Fibroblast of the aortic adventitia (primary cell): ENCODE measurements at regions not wholly inside any gene's neighbourhood (a gene's known extent, or its start where the extent isn't known, plus 50 kb on each side); places are given as distances from the start of the nearest gene placed in this dataset.

Experiments used
- DNase-seq: peaks from one replicate; pipeline ENCODE4 v3.0.0-alpha.2; 2010; ENCODE audit warnings: low read depth
- H3K4me3 ChIP-seq: 2 replicates; pipeline ENCODE4 v1.5.1; 2011; ENCODE audit warnings: low read depth, mild to moderate bottlenecking, control low read depth, low read length, moderate library complexity
- CTCF ChIP-seq: IDR thresholded peaks from 2 replicates; pipeline ENCODE4 v1.5.1; 2011; ENCODE audit warnings: mild to moderate bottlenecking, low read length, control low read depth, inconsistent platforms; ENCODE audit not compliant: insufficient read depth

DNA sequence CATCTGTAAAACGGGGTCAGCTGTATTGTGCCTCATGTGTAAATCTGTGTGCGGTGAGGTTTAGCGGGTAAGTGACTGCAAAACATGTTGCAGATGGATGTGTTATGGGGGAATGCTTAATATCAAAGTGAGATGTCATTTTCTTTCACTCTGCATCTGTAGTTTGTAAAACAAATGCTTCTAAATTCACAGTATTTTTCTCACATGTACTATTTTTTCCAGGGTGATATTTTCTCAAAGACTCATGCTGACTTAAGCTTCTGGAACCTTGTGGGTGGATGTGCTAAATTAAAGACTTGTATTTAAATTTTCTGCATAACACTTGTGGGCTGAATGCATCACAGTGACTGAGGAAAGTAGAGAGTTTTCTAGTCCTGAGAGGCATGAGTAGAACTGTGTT, 115.2 kb upstream of the TP63 start:
- TF ChIP-seq CTCF, result no peak
- no peak overlapping the region for H3K4me3 ChIP-seq
- DNase-seq, result no peak

DNA sequence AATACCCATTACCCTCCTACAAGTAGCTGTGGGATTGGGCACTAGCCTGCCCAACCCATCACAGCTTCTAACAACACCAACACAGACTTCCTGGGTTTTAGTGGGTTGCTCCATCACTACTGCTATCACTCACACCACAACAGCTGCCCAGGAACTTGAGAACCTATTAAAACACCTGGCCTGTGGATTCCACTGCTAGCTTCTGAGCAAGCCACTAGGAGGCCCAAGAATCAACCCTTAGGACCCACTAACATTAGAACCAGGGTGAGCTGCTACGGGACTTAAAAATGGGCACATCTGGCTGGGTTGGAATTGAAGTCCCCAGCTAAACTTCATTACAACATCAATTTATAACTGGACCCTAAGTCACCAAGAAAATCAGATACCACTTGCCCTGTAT, 113.2 kb upstream of the TP63 start:
- TF ChIP-seq CTCF, result no peak
- no peak for DNase-seq
- H3K4me3 ChIP-seq, result no peak overlapping the region

GRCh38 chr3:189519458-189519857, 111.7 kb upstream of the TP63 start:
- H3K4me3 ChIP-seq, result no peak overlapping the region
- DNase-seq, result no peak
- TF ChIP-seq CTCF, result no peak

- TF ChIP-seq CTCF, result no peak
- no peak overlapping the region for H3K4me3 ChIP-seq
- no peak for DNase-seq
Observed at GRCh38 chr3:189529468-189529867, 101.7 kb upstream of the TP63 start.

GRCh38 chr3:189529889-189530471, 101.2 kb upstream of the TP63 start:
- no peak overlapping the region for H3K4me3 ChIP-seq
- no peak for DNase-seq
- no peak for TF ChIP-seq CTCF

GRCh38 chr3:189530822-189531221, 100.4 kb upstream of the TP63 start:
- no peak overlapping the region for H3K4me3 ChIP-seq
- TF ChIP-seq CTCF, result no peak
- peak; percentile 44 for DNase-seq

GRCh38 chr3:189531271-189531670, 99.9 kb upstream of the TP63 start:
- no peak overlapping the region for H3K4me3 ChIP-seq
- no peak for TF ChIP-seq CTCF
- DNase-seq, result no peak
